ENCODE measurements at regions not wholly inside any gene's neighbourhood (a gene's known extent, or its start where the extent isn't known, plus 50 kb on each side); places are given as distances from the start of the nearest gene placed in this dataset.

- POLR2A ChIA-PET, result no interaction called here
- DNase-seq, result no peak
- H3K4me3 ChIP-seq (ENCODE audit: control insufficient read depth in 1 of 7, extremely low read depth in 1 of 7, insufficient read depth in 4 of 7, low read depth in 2 of 7, low read length in 6 of 7), result no peak overlapping the region
- H3K27me3 ChIP-seq (replicated peaks in 2 of 5; ENCODE audit: control insufficient read depth in 4 of 5, insufficient read depth in 5 of 5, low read length in 4 of 5), result peaks cover 0 to 4% (median 0%) of the 10 kb centered on the region in 5 experiments
- H3K36me3 ChIP-seq (ENCODE audit: control insufficient read depth in 4 of 4, insufficient read depth in 4 of 4, low read length in 3 of 4), result no peaks in the 10 kb centered on the region
- H3K27ac ChIP-seq (ENCODE audit: insufficient read depth in 1 of 2, low read depth in 1 of 2, low read length in 2 of 2, poor library complexity in 1 of 2, severe bottlenecking in 2 of 2), result no peak overlapping the region
- no peaks in the 10 kb centered on the region for H3K4me1 ChIP-seq (ENCODE audit: control extremely low read depth in 1 of 4, control insufficient read depth in 4 of 4, insufficient read depth in 4 of 4, low read length in 3 of 4)
- no peaks in the 10 kb centered on the region for H3K9me3 ChIP-seq (ENCODE audit: control extremely low read depth in 1 of 5, control insufficient read depth in 4 of 5, insufficient read depth in 2 of 5, low read depth in 1 of 5, low read length in 4 of 5)
- WGBS (ENCODE audit: insufficient coverage), result 100% methylated on average over 2 of the region's 3 CpGs
- CTCF ChIA-PET, result interaction anchor here (1.7 kb wide), 1 partner anchor 106 kb away, joined by 4 read pairs; no protein-coding TSS in a partner anchor
Observed at GRCh38 chr3:139217633-139218032, 126.2 kb upstream of the MRPS22 start.

- Histone ChIP-seq H3K4me1 (ENCODE audit: control extremely low read depth in 1 of 4, control insufficient read depth in 4 of 4, insufficient read depth in 4 of 4, low read length in 3 of 4) (no peaks in the 10 kb centered on the region), H3K27ac (ENCODE audit: insufficient read depth in 1 of 2, low read depth in 1 of 2, low read length in 2 of 2, poor library complexity in 1 of 2, severe bottlenecking in 2 of 2) (no peak overlapping the region), H3K27me3 (replicated peaks in 2 of 5; ENCODE audit: control insufficient read depth in 4 of 5, insufficient read depth in 5 of 5, low read length in 4 of 5) (peaks cover 0 to 4% (median 0%) of the 10 kb centered on the region in 5 experiments), H3K4me3 (ENCODE audit: control insufficient read depth in 1 of 7, extremely low read depth in 1 of 7, insufficient read depth in 4 of 7, low read depth in 2 of 7, low read length in 6 of 7) (no peak overlapping the region), H3K9me3 (ENCODE audit: control extremely low read depth in 1 of 5, control insufficient read depth in 4 of 5, insufficient read depth in 2 of 5, low read depth in 1 of 5, low read length in 4 of 5) (no peaks in the 10 kb centered on the region), H3K36me3 (ENCODE audit: control insufficient read depth in 4 of 4, insufficient read depth in 4 of 4, low read length in 3 of 4) (no peaks in the 10 kb centered on the region)
- CTCF ChIA-PET, result no interaction called here
- DNase-seq, result no peak
- no CpG with 5 or more reads among the region's 2 CpGs for WGBS (ENCODE audit: insufficient coverage)
- POLR2A ChIA-PET, result no interaction called here
Observed at GRCh38 chr3:139218046-139218445, 125.8 kb upstream of the MRPS22 start.

- CTCF ChIA-PET, result no interaction called here
Observed at GRCh38 chr3:139219463-139219862, 124.4 kb upstream of the MRPS22 start.

GRCh38 chr3:139222100-139222657 is 121.6 kb upstream of the MRPS22 start:
- DNase-seq, result peak in 2 of 3 donors; percentile 9 to 43
- CTCF ChIA-PET, result no interaction called here
- Histone ChIP-seq H3K4me1 (ENCODE audit: control extremely low read depth in 1 of 4, control insufficient read depth in 4 of 4, insufficient read depth in 4 of 4, low read length in 3 of 4) (no peaks in the 10 kb centered on the region), H3K27ac (ENCODE audit: insufficient read depth in 1 of 2, low read depth in 1 of 2, low read length in 2 of 2, poor library complexity in 1 of 2, severe bottlenecking in 2 of 2) (no peak overlapping the region), H3K4me3 (ENCODE audit: control insufficient read depth in 1 of 7, extremely low read depth in 1 of 7, insufficient read depth in 4 of 7, low read depth in 2 of 7, low read length in 6 of 7) (no peak overlapping the region), H3K27me3 (replicated peaks in 2 of 5; ENCODE audit: control insufficient read depth in 4 of 5, insufficient read depth in 5 of 5, low read length in 4 of 5) (no peaks in the 10 kb centered on the region), H3K36me3 (ENCODE audit: control insufficient read depth in 4 of 4, insufficient read depth in 4 of 4, low read length in 3 of 4) (no peaks in the 10 kb centered on the region), H3K9me3 (ENCODE audit: control extremely low read depth in 1 of 5, control insufficient read depth in 4 of 5, insufficient read depth in 2 of 5, low read depth in 1 of 5, low read length in 4 of 5) (no peaks in the 10 kb centered on the region)
- POLR2A ChIA-PET, result no interaction called here
- WGBS (ENCODE audit: insufficient coverage), result 84% methylated on average over 5 of the region's 8 CpGs

More at GRCh38 chr3:139219463-139219862, 124.4 kb upstream of the MRPS22 start:
- Histone ChIP-seq H3K27ac (ENCODE audit: insufficient read depth in 1 of 2, low read depth in 1 of 2, low read length in 2 of 2, poor library complexity in 1 of 2, severe bottlenecking in 2 of 2) (no peak overlapping the region), H3K4me1 (ENCODE audit: control extremely low read depth in 1 of 4, control insufficient read depth in 4 of 4, insufficient read depth in 4 of 4, low read length in 3 of 4) (no peaks in the 10 kb centered on the region), H3K9me3 (ENCODE audit: control extremely low read depth in 1 of 5, control insufficient read depth in 4 of 5, insufficient read depth in 2 of 5, low read depth in 1 of 5, low read length in 4 of 5) (no peaks in the 10 kb centered on the region), H3K36me3 (ENCODE audit: control insufficient read depth in 4 of 4, insufficient read depth in 4 of 4, low read length in 3 of 4) (no peaks in the 10 kb centered on the region), H3K27me3 (replicated peaks in 2 of 5; ENCODE audit: control insufficient read depth in 4 of 5, insufficient read depth in 5 of 5, low read length in 4 of 5) (peaks cover 0 to 4% (median 0%) of the 10 kb centered on the region in 5 experiments), H3K4me3 (ENCODE audit: control insufficient read depth in 1 of 7, extremely low read depth in 1 of 7, insufficient read depth in 4 of 7, low read depth in 2 of 7, low read length in 6 of 7) (no peak overlapping the region)
- 100% methylated on average over 4 of the region's 4 CpGs for WGBS (ENCODE audit: insufficient coverage)
- POLR2A ChIA-PET, result no interaction called here
- DNase-seq, result no peak

- Histone ChIP-seq H3K4me1 (ENCODE audit: control extremely low read depth in 1 of 4, control insufficient read depth in 4 of 4, insufficient read depth in 4 of 4, low read length in 3 of 4) (no peaks in the 10 kb centered on the region), H3K4me3 (ENCODE audit: control insufficient read depth in 1 of 7, extremely low read depth in 1 of 7, insufficient read depth in 4 of 7, low read depth in 2 of 7, low read length in 6 of 7) (no peak overlapping the region), H3K36me3 (ENCODE audit: control insufficient read depth in 4 of 4, insufficient read depth in 4 of 4, low read length in 3 of 4) (no peaks in the 10 kb centered on the region), H3K27me3 (replicated peaks in 2 of 5; ENCODE audit: control insufficient read depth in 4 of 5, insufficient read depth in 5 of 5, low read length in 4 of 5) (no peaks in the 10 kb centered on the region), H3K9me3 (ENCODE audit: control extremely low read depth in 1 of 5, control insufficient read depth in 4 of 5, insufficient read depth in 2 of 5, low read depth in 1 of 5, low read length in 4 of 5) (no peaks in the 10 kb centered on the region), H3K27ac (ENCODE audit: insufficient read depth in 1 of 2, low read depth in 1 of 2, low read length in 2 of 2, poor library complexity in 1 of 2, severe bottlenecking in 2 of 2) (no peak overlapping the region)
- POLR2A ChIA-PET, result no interaction called here
- DNase-seq, result no peak
- CTCF ChIA-PET, result interaction anchor here (1.1 kb wide), 1 partner anchor 90 kb away, joined by 3 read pairs; no protein-coding TSS in a partner anchor
- WGBS (ENCODE audit: insufficient coverage), result 86% methylated on average over 4 of the region's 4 CpGs
Observed at GRCh38 chr3:139225548-139225947, 118.3 kb upstream of the MRPS22 start.

- no peak for DNase-seq
- H3K9me3 ChIP-seq (ENCODE audit: control extremely low read depth in 1 of 5, control insufficient read depth in 4 of 5, insufficient read depth in 2 of 5, low read depth in 1 of 5, low read length in 4 of 5), result no peaks in the 10 kb centered on the region
- H3K36me3 ChIP-seq (ENCODE audit: control insufficient read depth in 4 of 4, insufficient read depth in 4 of 4, low read length in 3 of 4), result no peaks in the 10 kb centered on the region
- no peak overlapping the region for H3K4me3 ChIP-seq (ENCODE audit: control insufficient read depth in 1 of 7, extremely low read depth in 1 of 7, insufficient read depth in 4 of 7, low read depth in 2 of 7, low read length in 6 of 7)
- 100% methylated on average over 3 of the region's 3 CpGs for WGBS (ENCODE audit: insufficient coverage)
- no peaks in the 10 kb centered on the region for H3K4me1 ChIP-seq (ENCODE audit: control extremely low read depth in 1 of 4, control insufficient read depth in 4 of 4, insufficient read depth in 4 of 4, low read length in 3 of 4)
- H3K27me3 ChIP-seq (replicated peaks in 2 of 5; ENCODE audit: control insufficient read depth in 4 of 5, insufficient read depth in 5 of 5, low read length in 4 of 5), result no peaks in the 10 kb centered on the region
- no peak overlapping the region for H3K27ac ChIP-seq (ENCODE audit: insufficient read depth in 1 of 2, low read depth in 1 of 2, low read length in 2 of 2, poor library complexity in 1 of 2, severe bottlenecking in 2 of 2)
- ChIA-PET POLR2A (no interaction called here), CTCF (interaction anchor here (0.6 kb wide), 1 partner anchor 215 kb away, joined by 3 read pairs; no protein-coding TSS in a partner anchor)
Observed at GRCh38 chr3:139226731-139227130, 117.1 kb upstream of the MRPS22 start.

GRCh38 chr3:139227165-139227564 is 116.7 kb upstream of the MRPS22 start:
- no peaks in the 10 kb centered on the region for H3K4me1 ChIP-seq (ENCODE audit: control extremely low read depth in 1 of 4, control insufficient read depth in 4 of 4, insufficient read depth in 4 of 4, low read length in 3 of 4)
- ChIA-PET POLR2A (no interaction called here), CTCF (no interaction called here)
- H3K27ac ChIP-seq (ENCODE audit: insufficient read depth in 1 of 2, low read depth in 1 of 2, low read length in 2 of 2, poor library complexity in 1 of 2, severe bottlenecking in 2 of 2), result no peak overlapping the region
- DNase-seq, result no peak
- WGBS (ENCODE audit: insufficient coverage), result no CpG with 5 or more reads among the region's 1 CpG
- H3K27me3 ChIP-seq (replicated peaks in 2 of 5; ENCODE audit: control insufficient read depth in 4 of 5, insufficient read depth in 5 of 5, low read length in 4 of 5), result no peaks in the 10 kb centered on the region
- H3K9me3 ChIP-seq (ENCODE audit: control extremely low read depth in 1 of 5, control insufficient read depth in 4 of 5, insufficient read depth in 2 of 5, low read depth in 1 of 5, low read length in 4 of 5), result no peaks in the 10 kb centered on the region
- no peaks in the 10 kb centered on the region for H3K36me3 ChIP-seq (ENCODE audit: control insufficient read depth in 4 of 4, insufficient read depth in 4 of 4, low read length in 3 of 4)
- no peak overlapping the region for H3K4me3 ChIP-seq (ENCODE audit: control insufficient read depth in 1 of 7, extremely low read depth in 1 of 7, insufficient read depth in 4 of 7, low read depth in 2 of 7, low read length in 6 of 7)

Data from common myeloid progenitor, CD34-positive (primary cell).